ENCODE measurements at regions not wholly inside any gene's neighbourhood (a gene's known extent, or its start where the extent isn't known, plus 50 kb on each side); places are given as distances from the start of the nearest gene placed in this dataset.
"Not testable (repeated sequence)": the region's sequence is repeated elsewhere in the genome, so short reads cannot be mapped to it uniquely, and the experiment has no call there.

GRCh38 chr6:5824382-5824983, 182.2 kb downstream of the NRN1 start:
- not testable (repeated sequence) for TF ChIP-seq POLR2AphosphoS5 (IDR thresholded peaks at IDR 0.05; ENCODE audit: low read depth, low read length); CTCF (IDR thresholded peaks at IDR 0.05); REST (IDR thresholded peaks at IDR 0.05; ENCODE audit: insufficient read depth in 1 of 2, low read depth in 2 of 2, low read length in 1 of 2)

Data from Panc1 (cell line).